HFF-Myc (cell line): ENCODE measurements at regions not wholly inside any gene's neighbourhood (a gene's known extent, or its start where the extent isn't known, plus 50 kb on each side); places are given as distances from the start of the nearest gene placed in this dataset.

Experiments used
- DNase-seq: peaks from one replicate; pipeline ENCODE4 v3.0.0-alpha.2; 2011; ENCODE audit warnings: low read depth; ENCODE audit errors: extremely low read depth
- H3K4me3 ChIP-seq: replicated peaks from 2 replicates; pipeline ENCODE4 v1.5.1; 2011; ENCODE audit warnings: low read depth, mild to moderate bottlenecking, control low read depth, low read length
- CTCF ChIP-seq: IDR thresholded peaks from 2 replicates; pipeline ENCODE4 v1.5.1; 2012; ENCODE audit warnings: mild to moderate bottlenecking, low read depth, low read length, control low read depth; ENCODE audit errors: missing control alignments

GRCh38 chr14:28097585-28097984 is 669.0 kb upstream of the FOXG1 start:
- no peak for DNase-seq

GRCh38 chr14:28098856-28099255 is 667.7 kb upstream of the FOXG1 start:
- DNase-seq = no peak
- TF ChIP-seq CTCF = no peak
- no peak overlapping the region for H3K4me3 ChIP-seq

More at GRCh38 chr14:28097585-28097984, 669.0 kb upstream of the FOXG1 start:
- H3K4me3 ChIP-seq = no peak overlapping the region
- no peak for TF ChIP-seq CTCF

GRCh38 chr14:28102001-28102400 is 664.6 kb upstream of the FOXG1 start:
- H3K4me3 ChIP-seq = no peak overlapping the region
- TF ChIP-seq CTCF = no peak
- no peak for DNase-seq

GRCh38 chr14:28102814-28103213 is 663.8 kb upstream of the FOXG1 start:
- H3K4me3 ChIP-seq = no peak overlapping the region
- DNase-seq = no peak
- no peak for TF ChIP-seq CTCF

GRCh38 chr14:28113311-28113710 is 653.3 kb upstream of the FOXG1 start:
- no peak for TF ChIP-seq CTCF
- H3K4me3 ChIP-seq = no peak overlapping the region
- DNase-seq = no peak

GRCh38 chr14:28116716-28117115 is 649.9 kb upstream of the FOXG1 start:
- no peak overlapping the region for H3K4me3 ChIP-seq
- no peak for DNase-seq
- TF ChIP-seq CTCF = no peak

GRCh38 chr14:28119849-28120248 is 646.7 kb upstream of the FOXG1 start:
- no peak for DNase-seq
- no peak overlapping the region for H3K4me3 ChIP-seq
- TF ChIP-seq CTCF = no peak
